ENCODE measurements at regions not wholly inside any gene's neighbourhood (a gene's known extent, or its start where the extent isn't known, plus 50 kb on each side); places are given as distances from the start of the nearest gene placed in this dataset.

DNA sequence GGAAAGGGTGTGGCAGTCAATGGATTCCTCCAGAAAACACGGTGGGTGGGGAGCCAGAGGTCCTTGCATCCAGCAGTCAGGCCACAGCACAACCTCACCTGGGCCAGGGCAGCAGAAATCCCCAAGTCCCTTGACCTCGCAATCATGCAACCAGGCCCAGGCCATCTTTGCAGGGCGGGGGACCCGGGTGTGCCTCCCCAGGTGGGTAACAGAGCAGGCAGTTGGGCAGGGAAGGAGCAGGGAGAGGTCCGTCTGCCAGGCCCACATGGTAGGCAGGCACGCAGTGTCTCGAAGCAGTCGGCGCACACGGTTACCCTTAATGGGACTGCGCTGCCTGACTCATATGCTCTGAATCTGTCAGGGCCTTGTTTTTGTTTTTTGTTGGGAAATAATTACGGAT is 153.0 kb downstream of the RBFOX3 start:
- TF ChIP-seq, protein P1, sequence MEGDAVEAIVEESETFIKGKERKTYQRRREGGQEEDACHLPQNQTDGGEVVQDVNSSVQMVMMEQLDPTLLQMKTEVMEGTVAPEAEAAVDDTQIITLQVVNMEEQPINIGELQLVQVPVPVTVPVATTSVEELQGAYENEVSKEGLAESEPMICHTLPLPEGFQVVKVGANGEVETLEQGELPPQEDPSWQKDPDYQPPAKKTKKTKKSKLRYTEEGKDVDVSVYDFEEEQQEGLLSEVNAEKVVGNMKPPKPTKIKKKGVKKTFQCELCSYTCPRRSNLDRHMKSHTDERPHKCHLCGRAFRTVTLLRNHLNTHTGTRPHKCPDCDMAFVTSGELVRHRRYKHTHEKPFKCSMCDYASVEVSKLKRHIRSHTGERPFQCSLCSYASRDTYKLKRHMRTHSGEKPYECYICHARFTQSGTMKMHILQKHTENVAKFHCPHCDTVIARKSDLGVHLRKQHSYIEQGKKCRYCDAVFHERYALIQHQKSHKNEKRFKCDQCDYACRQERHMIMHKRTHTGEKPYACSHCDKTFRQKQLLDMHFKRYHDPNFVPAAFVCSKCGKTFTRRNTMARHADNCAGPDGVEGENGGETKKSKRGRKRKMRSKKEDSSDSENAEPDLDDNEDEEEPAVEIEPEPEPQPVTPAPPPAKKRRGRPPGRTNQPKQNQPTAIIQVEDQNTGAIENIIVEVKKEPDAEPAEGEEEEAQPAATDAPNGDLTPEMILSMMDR (conservative IDR thresholded peaks at IDR 0.05): no peak
- TF ChIP-seq ZFX (IDR thresholded peaks at IDR 0.05): no peak

Data from C4-2B (cell line).